ENCODE measurements at regions not wholly inside any gene's neighbourhood (a gene's known extent, or its start where the extent isn't known, plus 50 kb on each side); places are given as distances from the start of the nearest gene placed in this dataset.

- no peak for DNase-seq
Observed at GRCh38 chr3:187980861-187981260, 173.1 kb upstream of the LPP start.

- no peak for DNase-seq
Observed at GRCh38 chr3:187982142-187982541, 171.8 kb upstream of the LPP start.

GRCh38 chr3:187983484-187984124 lies 170.4 kb upstream of the LPP start:
- no peak for DNase-seq

- no peak for DNase-seq
Observed at GRCh38 chr3:187985647-187986046, 168.3 kb upstream of the LPP start.

DNA sequence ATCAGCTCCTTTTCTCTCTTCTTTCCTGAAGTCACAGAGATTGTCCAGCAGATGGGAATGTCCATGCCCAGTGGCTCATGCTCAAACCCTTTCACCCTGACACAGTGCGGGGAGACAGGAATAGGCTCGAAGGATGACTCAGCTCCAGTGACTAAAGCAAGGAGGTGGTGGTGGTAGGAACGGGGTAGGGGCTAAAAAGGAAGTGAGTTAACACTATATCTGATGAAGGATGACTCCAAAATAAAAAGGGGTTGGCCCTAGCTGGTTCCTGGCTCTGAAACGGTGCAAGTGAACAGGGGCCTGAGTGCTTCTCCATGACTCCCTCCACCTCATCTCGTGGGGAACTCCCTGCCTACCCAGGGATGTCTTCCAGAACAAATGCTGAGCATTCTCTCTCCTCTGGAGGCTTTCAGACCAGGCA lies 167.4 kb upstream of the LPP start:
- no peak for DNase-seq

GRCh38 chr3:187987187-187987586 lies 166.8 kb upstream of the LPP start:
- DNase-seq, result no peak

DNA sequence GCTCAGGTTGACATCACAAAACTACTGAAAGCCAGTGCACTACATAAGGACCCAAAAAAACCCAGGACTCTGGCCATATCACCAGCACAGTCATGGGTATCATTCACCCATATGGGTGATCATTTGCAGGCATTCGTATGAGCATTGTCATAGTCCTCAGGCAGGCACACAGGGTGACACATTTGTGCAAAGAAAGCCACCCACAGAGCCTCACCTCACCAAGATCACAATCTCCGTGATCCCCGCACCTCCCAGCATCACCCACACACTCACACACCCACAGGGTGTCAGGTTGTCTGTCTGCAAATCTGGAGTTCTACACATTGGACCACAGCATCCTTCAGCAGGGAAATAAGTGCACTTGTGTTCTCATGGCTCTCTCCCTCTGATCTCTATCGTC lies 166.0 kb upstream of the LPP start:
- no peak for DNase-seq

DNA sequence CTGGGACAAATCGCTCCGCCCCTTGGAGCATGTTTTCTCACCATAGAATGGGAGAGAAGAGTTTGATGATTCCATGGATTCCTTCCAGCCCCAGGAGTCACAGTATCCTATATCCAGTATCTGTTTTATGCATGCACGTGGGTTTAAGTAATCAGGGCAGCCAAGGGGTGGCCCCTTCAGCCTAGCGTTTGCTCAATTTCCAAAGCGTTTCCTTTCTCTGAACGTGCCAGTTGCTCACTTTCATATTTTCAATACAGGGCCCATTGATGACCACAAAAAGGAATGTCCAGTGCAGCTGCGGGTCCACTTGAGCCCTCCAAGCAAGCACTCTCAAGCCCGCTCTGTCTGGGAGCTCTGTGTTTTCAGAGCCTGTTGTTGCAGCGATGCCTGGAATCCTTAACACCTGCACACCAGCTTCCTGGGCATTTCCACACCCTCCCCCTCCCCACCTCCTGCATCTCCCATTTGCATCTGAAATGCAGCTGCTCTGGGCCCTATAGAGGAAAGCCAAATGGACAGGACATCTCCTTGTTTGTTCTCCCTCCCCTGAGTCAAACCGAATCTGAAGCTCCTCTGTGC lies 164.3 kb upstream of the LPP start:
- no peak for DNase-seq

- DNase-seq, result no peak
Observed at GRCh38 chr3:187992609-187993008, 161.3 kb upstream of the LPP start.

- DNase-seq, result no peak
Observed at GRCh38 chr3:187994221-187995042, 159.5 kb upstream of the LPP start.

- no peak for DNase-seq
Observed at GRCh38 chr3:187995043-187995400, 158.9 kb upstream of the LPP start.

DNA sequence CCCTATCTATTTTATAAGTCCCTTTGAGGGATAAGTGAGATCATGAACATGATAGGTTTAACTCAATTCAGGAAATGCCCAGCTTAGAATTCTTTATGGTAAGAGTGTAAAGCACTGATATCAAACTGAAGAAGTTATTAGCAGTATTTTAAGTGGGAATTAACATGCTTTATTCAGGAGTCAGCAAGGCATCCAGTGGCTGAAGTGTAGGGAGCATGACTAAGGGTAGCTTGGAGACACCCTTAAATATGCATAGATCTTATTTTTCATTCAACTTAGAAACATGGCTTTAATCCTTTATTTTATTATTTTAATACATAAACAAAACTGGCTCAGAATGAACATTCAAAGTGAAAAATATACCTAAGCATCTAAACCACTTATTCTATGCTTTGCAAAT lies 158.3 kb upstream of the LPP start:
- DNase-seq, result no peak

- no peak for DNase-seq
Observed at GRCh38 chr3:187996609-187997008, 157.3 kb upstream of the LPP start.

DNA sequence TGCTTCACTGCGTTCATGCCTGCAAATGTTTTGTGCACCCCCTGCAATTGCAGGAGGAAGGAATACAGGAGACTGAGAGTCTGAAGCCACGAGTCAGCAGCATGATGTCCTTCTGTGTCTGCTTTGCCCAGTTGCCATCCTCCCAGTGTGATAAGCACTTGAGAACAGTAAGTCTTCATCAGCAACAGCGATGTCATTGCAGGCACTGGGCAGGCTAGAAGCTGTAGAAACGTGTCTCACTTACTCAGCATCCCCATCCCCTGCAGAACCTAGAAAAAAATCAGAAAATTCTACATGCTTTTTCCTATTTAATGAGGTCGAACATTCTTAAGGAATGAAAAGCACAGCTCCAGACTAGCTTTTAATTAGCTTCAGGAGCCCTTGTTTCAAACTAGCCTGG lies 156.5 kb upstream of the LPP start:
- no peak for DNase-seq

GRCh38 chr3:187997946-187998561 lies 155.9 kb upstream of the LPP start:
- DNase-seq, result no peak

- DNase-seq, result no peak
Observed at GRCh38 chr3:187998611-187999010, 155.3 kb upstream of the LPP start.

DNA sequence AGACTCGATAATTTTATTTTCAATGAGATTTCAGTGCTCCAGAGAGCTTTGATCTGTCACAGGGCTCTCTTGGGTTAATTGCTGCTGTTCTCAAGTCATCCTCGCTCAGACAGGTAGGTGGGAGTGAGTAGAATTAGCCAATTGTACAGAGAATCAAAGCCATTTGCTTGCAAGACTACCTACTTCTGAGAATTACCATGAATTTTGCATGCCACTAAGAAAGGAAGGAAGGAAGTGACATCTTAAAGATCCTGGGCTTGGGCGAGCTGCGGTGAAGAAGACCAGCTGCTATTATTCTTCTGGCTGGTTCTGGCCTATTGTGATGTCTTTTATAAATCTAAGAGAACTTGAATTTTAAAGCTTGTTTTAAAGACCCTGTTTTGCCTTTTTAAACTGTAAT lies 154.1 kb upstream of the LPP start:
- no peak for DNase-seq

GRCh38 chr3:188000361-188000861 lies 153.5 kb upstream of the LPP start:
- DNase-seq, result no peak

- DNase-seq, result no peak
Observed at GRCh38 chr3:188001093-188001492, 152.9 kb upstream of the LPP start.

- DNase-seq, result no peak
Observed at GRCh38 chr3:188001926-188002325, 152.0 kb upstream of the LPP start.

DNA sequence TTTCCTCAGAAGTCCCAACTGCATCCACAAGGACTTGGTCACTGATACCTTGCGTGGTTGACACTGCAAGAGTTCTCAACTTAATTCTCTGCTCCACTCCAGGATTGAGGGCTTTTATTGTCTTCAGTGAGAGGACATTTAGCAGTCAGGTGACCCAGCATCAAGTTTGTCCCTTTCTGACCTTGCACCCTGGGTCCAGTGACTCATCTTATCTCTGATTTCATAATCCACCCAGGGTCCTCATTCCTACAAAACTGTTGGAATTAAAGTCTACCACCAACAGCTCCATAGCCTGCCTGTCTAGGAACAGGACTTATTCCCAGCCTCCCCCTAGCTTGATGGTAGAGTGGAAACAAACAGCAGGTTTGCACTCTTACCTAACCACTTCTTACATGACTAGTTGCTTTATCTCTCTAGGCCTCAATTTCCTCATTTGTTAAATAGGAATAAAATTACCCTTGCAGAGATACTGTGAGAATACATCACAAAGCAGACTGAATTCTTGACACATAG lies 151.3 kb upstream of the LPP start:
- DNase-seq, result no peak

- no peak for DNase-seq
Observed at GRCh38 chr3:188003188-188004171, 150.5 kb upstream of the LPP start.

Measured in activated CD4-positive, alpha-beta T cell treated with anti-CD3 and anti-CD28 coated beads for 1 hour (primary cell).